ENCODE measurements at regions not wholly inside any gene's neighbourhood (a gene's known extent, or its start where the extent isn't known, plus 50 kb on each side); places are given as distances from the start of the nearest gene placed in this dataset.

DNA sequence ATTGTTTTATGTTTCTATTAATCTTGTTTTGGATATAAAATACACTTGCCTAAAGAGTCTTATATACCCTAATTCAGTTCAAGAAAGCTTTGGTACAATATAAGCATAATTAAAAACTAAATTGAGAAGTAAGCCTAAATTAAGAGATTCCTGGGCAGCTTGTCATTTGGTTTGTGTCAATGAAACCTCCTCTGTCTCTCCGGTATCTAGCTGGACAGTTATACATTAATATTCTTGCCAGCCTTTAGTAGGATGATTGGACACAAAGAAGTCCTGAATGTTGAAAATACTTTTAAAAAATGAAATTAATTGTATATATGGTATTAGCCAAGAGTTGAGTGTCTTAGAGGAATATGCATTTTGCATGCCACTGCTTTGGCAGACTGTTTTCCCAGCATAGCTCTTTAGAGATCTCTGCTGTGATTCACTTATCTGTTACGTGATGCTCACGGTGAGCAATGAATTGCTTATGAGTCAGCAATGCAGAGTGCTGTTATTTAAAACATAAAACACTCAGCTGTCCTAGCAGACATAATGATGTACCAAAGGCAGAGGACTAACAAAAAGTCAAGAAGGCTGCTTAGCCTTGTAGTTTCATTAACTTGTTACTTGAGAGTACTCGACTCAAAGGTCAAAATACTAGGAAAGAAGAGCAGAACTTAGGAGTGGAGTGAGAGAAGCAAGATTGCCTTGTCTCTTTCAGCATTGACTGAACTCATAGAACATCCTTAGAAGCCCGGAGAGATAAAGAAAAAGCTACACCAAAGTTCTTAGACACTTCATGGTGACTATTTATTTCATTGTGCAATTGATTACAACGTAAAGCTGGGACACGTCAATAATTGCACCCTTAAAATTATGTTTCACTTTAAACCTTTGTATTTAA, 1296.1 kb upstream of the PCDH7 start:
- Histone ChIP-seq H3K9me3 (ENCODE audit: low read depth, low read length) (no peaks in the 10 kb centered on the region), H3K27ac (no peak overlapping the region), H3K4me3 (no peak overlapping the region), H3K36me3 (ENCODE audit: insufficient read depth, low read length) (no peaks in the 10 kb centered on the region), H3K9ac (ENCODE audit: insufficient read length) (no peak overlapping the region)
- TF ChIP-seq EZH2 (IDR thresholded peaks at IDR 0.05) (no peak), POLR2AphosphoS5 (IDR thresholded peaks at IDR 0.05; ENCODE audit: borderline replicate concordance, low read depth, low read length) (no peak), FOXP2 (optimal IDR thresholded peaks at IDR 0.05; ENCODE audit: control extremely low read depth, extremely low read length, insufficient read depth) (no peak)
- DNase-seq (ENCODE audit: low read depth, low spot score): no peak

- no peak overlapping the region for H3K27ac ChIP-seq
- H3K9me3 ChIP-seq (ENCODE audit: low read depth, low read length): no peaks in the 10 kb centered on the region
- H3K9ac ChIP-seq (ENCODE audit: insufficient read length): no peak overlapping the region
- DNase-seq (ENCODE audit: low read depth, low spot score): no peak
- H3K4me3 ChIP-seq: no peak overlapping the region
- TF ChIP-seq FOXP2 (optimal IDR thresholded peaks at IDR 0.05; ENCODE audit: control extremely low read depth, extremely low read length, insufficient read depth) (no peak), EZH2 (IDR thresholded peaks at IDR 0.05) (no peak), POLR2AphosphoS5 (IDR thresholded peaks at IDR 0.05; ENCODE audit: borderline replicate concordance, low read depth, low read length) (no peak)
- H3K36me3 ChIP-seq (ENCODE audit: insufficient read depth, low read length): no peaks in the 10 kb centered on the region
These were observed 1266.8 kb upstream of the PCDH7 start for GRCh38 chr4:29453303-29453820.

DNA sequence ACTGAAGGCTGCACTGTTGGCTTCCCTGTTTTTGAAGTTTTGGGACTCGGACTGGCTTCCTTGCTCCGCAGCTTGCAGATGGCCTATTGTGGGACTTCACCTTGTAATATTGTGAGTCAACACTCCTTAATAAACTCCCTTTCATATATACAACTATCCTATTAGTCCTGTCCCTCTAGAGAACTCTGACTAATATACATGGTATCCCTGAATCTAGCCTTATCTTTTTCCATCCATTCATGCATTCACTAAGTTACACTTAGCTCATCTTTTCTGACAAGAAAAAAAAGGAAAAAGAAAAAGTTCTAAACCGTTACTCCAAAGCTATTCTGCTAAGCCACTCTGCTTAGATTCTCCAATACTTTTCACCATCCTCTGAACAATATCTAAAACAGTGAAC, 1260.2 kb upstream of the PCDH7 start:
- H3K9ac ChIP-seq (ENCODE audit: insufficient read length): no peak overlapping the region
- no peak overlapping the region for H3K4me3 ChIP-seq
- H3K27ac ChIP-seq: no peak overlapping the region
- no peak for DNase-seq (ENCODE audit: low read depth, low spot score)
- no peaks in the 10 kb centered on the region for H3K9me3 ChIP-seq (ENCODE audit: low read depth, low read length)
- TF ChIP-seq EZH2 (IDR thresholded peaks at IDR 0.05) (no peak), POLR2AphosphoS5 (IDR thresholded peaks at IDR 0.05; ENCODE audit: borderline replicate concordance, low read depth, low read length) (no peak), FOXP2 (optimal IDR thresholded peaks at IDR 0.05; ENCODE audit: control extremely low read depth, extremely low read length, insufficient read depth) (no peak)
- H3K36me3 ChIP-seq (ENCODE audit: insufficient read depth, low read length): no peaks in the 10 kb centered on the region

GRCh38 chr4:29467044-29467717, 1253.0 kb upstream of the PCDH7 start:
- H3K4me3 ChIP-seq: no peak overlapping the region
- H3K27ac ChIP-seq: no peak overlapping the region
- H3K9ac ChIP-seq (ENCODE audit: insufficient read length): no peak overlapping the region
- H3K36me3 ChIP-seq (ENCODE audit: insufficient read depth, low read length): no peaks in the 10 kb centered on the region
- no peaks in the 10 kb centered on the region for H3K9me3 ChIP-seq (ENCODE audit: low read depth, low read length)
- TF ChIP-seq POLR2AphosphoS5 (IDR thresholded peaks at IDR 0.05; ENCODE audit: borderline replicate concordance, low read depth, low read length) (no peak), FOXP2 (optimal IDR thresholded peaks at IDR 0.05; ENCODE audit: control extremely low read depth, extremely low read length, insufficient read depth) (no peak), EZH2 (IDR thresholded peaks at IDR 0.05) (no peak)
- no peak for DNase-seq (ENCODE audit: low read depth, low spot score)
